Gastroesophageal sphincter (tissue), 4 donors: ENCODE measurements at regions not wholly inside any gene's neighbourhood (a gene's known extent, or its start where the extent isn't known, plus 50 kb on each side); places are given as distances from the start of the nearest gene placed in this dataset.

Source experiments
- ATAC-seq: fragments of 150-250 bp; one replicate; pipeline ENCODE4 v1.9.1; 2016; ENCODE audit warnings: mild to moderate bottlenecking, moderate library complexity
- H3K27ac ChIP-seq, 4 donors: fragments of 200-600 bp; sonication (generic) in 3 of 4; 1 replicate in 3 of 4; 2 replicates in 1 of 4; pipeline ENCODE4 v1.5.1; 2016 to 2019
- H3K27me3 ChIP-seq: fragments of 200-600 bp; sonication (generic); one replicate; pipeline ENCODE4 v1.5.1; 2019
- H3K36me3 ChIP-seq, 2 donors: fragments of 200-600 bp; sonication (generic); one replicate each; pipeline ENCODE4 v1.5.1; 2019; ENCODE audit warnings: control low read depth in 1 of 2
- H3K4me1 ChIP-seq, 3 donors: fragments of 200-600 bp; sonication (generic); 1 replicate in 2 of 3; 2 replicates in 1 of 3; pipeline ENCODE4 v1.5.1; 2016 to 2019; ENCODE audit warnings: control low read depth in 2 of 3
- H3K4me3 ChIP-seq, 2 donors: fragments of 200-600 bp; sonication (generic); one replicate each; pipeline ENCODE4 v1.5.1; 2019; ENCODE audit warnings: mild to moderate bottlenecking in 1 of 2, moderate library complexity in 1 of 2
- H3K9me3 ChIP-seq, 3 donors: fragments of 200-600 bp; sonication (generic); one replicate each; pipeline ENCODE4 v1.5.1; 2017 to 2019; ENCODE audit warnings: control low read depth in 2 of 3
- CTCF ChIP-seq, 4 experiments: fragments of 200-600 bp in 2 of 4; fragments of 450-650 bp in 2 of 4; sonication (generic) in 1 of 4; IDR thresholded peaks; one replicate each; pipeline ENCODE4 v1.5.1; 2017 to 2019; ENCODE audit warnings: antibody characterized with exemption in 4 of 4, mild to moderate bottlenecking in 2 of 4, moderate library complexity in 2 of 4
- EP300 ChIP-seq: sonication (generic); formaldehyde crosslinking; IDR thresholded peaks from one replicate; pipeline ENCODE4 v1.6.1; 2017; ENCODE audit warnings: antibody characterized with exemption, mild to moderate bottlenecking
- POLR2A ChIP-seq, 2 donors: fragments of 450-650 bp; IDR thresholded peaks; one replicate each; pipeline ENCODE4 v1.6.1; 2017; ENCODE audit warnings: antibody characterized with exemption in 2 of 2, mild to moderate bottlenecking in 2 of 2, moderate library complexity in 1 of 2
- POLR2AphosphoS5 ChIP-seq: sonication (generic); formaldehyde crosslinking; IDR thresholded peaks from one replicate; pipeline ENCODE4 v1.6.1; 2017; ENCODE audit warnings: antibody characterized with exemption
- WGBS, 2 donors: methylation state at CpG; one replicate each; pipeline ENCODE4 v1.1.5; 2018; ENCODE audit warnings: low coverage in 1 of 2; 5-methylcytosine and 5-hydroxymethylcytosine counted together

GRCh38 chr5:74173241-74173640, 467.3 kb downstream of the ENC1 start:
- no peak overlapping the region for H3K4me3 ChIP-seq
- ATAC-seq = no peak
- H3K9me3 ChIP-seq = no peaks in the 10 kb centered on the region
- WGBS, 2 donors = 72 to 100% methylated on average over 2 to 7 of the region's 7 CpGs
- no peaks in the 10 kb centered on the region for H3K36me3 ChIP-seq
- no peak overlapping the region for H3K27ac ChIP-seq
- no peaks in the 10 kb centered on the region for H3K27me3 ChIP-seq
- peaks cover 0 to 5% (median 0%) of the 10 kb centered on the region in 3 donors for H3K4me1 ChIP-seq
- TF ChIP-seq EP300 (no peak), POLR2AphosphoS5 (no peak), CTCF (IDR thresholded peaks at IDR 0.05) (no peak), POLR2A (IDR thresholded peaks at IDR 0.05) (no peak)

- H3K36me3 ChIP-seq = no peaks in the 10 kb centered on the region
- H3K4me1 ChIP-seq = peaks cover 0 to 21% (median 6%) of the 10 kb centered on the region in 3 donors
- ATAC-seq = no peak
- H3K9me3 ChIP-seq = no peaks in the 10 kb centered on the region
- WGBS, 2 donors = 20 to 26% methylated on average over 2 of the region's 2 CpGs
- no peak for TF ChIP-seq CTCF (IDR thresholded peaks at IDR 0.05)
- TF ChIP-seq EP300 = no peak
- TF ChIP-seq POLR2AphosphoS5 = no peak
- no peak for TF ChIP-seq POLR2A (IDR thresholded peaks at IDR 0.05)
- no peak overlapping the region for H3K4me3 ChIP-seq
- H3K27me3 ChIP-seq = no peaks in the 10 kb centered on the region
- no peak overlapping the region for H3K27ac ChIP-seq
Measured at GRCh38 chr5:74169701-74170100, 470.8 kb downstream of the ENC1 start.

- ATAC-seq = no peak
- TF ChIP-seq CTCF (IDR thresholded peaks at IDR 0.05) = no peak
- TF ChIP-seq POLR2A (IDR thresholded peaks at IDR 0.05) = no peak
- TF ChIP-seq EP300 = no peak
- TF ChIP-seq POLR2AphosphoS5 = no peak
- H3K36me3 ChIP-seq = no peaks in the 10 kb centered on the region
- no peaks in the 10 kb centered on the region for H3K9me3 ChIP-seq
- H3K27ac ChIP-seq = peak overlapping the region in 1 of 4 donors; percentile 37
- no peaks in the 10 kb centered on the region for H3K27me3 ChIP-seq
- peaks cover 0 to 16% (median 6%) of the 10 kb centered on the region in 3 donors for H3K4me1 ChIP-seq
- H3K4me3 ChIP-seq = no peak overlapping the region
- 55 to 78% methylated on average over 4 of the region's 4 CpGs for WGBS, 2 donors
Measured at GRCh38 chr5:74167930-74168315, 472.6 kb downstream of the ENC1 start.

GRCh38 chr5:74167206-74167929, 473.2 kb downstream of the ENC1 start:
- 29 to 44% methylated on average over 2 to 4 of the region's 6 CpGs for WGBS, 2 donors
- ATAC-seq = peak; percentile 35
- Histone ChIP-seq H3K27ac (peak overlapping the region in 3 of 4 donors; percentile 37 to 58 (median 43)), H3K9me3 (no peaks in the 10 kb centered on the region), H3K27me3 (no peaks in the 10 kb centered on the region), H3K36me3 (no peaks in the 10 kb centered on the region), H3K4me3 (no peak overlapping the region), H3K4me1 (peaks cover 0 to 16% (median 6%) of the 10 kb centered on the region in 3 donors)
- TF ChIP-seq POLR2AphosphoS5 = peak; percentile 51
- no peak for TF ChIP-seq POLR2A (IDR thresholded peaks at IDR 0.05)

- no peak for TF ChIP-seq CTCF (IDR thresholded peaks at IDR 0.05)
- TF ChIP-seq POLR2A (IDR thresholded peaks at IDR 0.05) = no peak
- peaks cover 0 to 16% (median 6%) of the 10 kb centered on the region in 3 donors for H3K4me1 ChIP-seq
- WGBS, 2 donors = 56 to 84% methylated on average over 2 of the region's 2 CpGs
- H3K36me3 ChIP-seq = no peaks in the 10 kb centered on the region
- H3K9me3 ChIP-seq = no peaks in the 10 kb centered on the region
- no peaks in the 10 kb centered on the region for H3K27me3 ChIP-seq
- no peak for ATAC-seq
- no peak overlapping the region for H3K4me3 ChIP-seq
- peak overlapping the region in 1 of 4 donors; percentile 58 for H3K27ac ChIP-seq
Measured at GRCh38 chr5:74166064-74166463, 474.5 kb downstream of the ENC1 start.
